NCI-H2081 (cell line): ENCODE measurements at regions not wholly inside any gene's neighbourhood (a gene's known extent, or its start where the extent isn't known, plus 50 kb on each side); places are given as distances from the start of the nearest gene placed in this dataset.

Experiments
- DNase-seq, 2 experiments: peaks; one replicate each; lab custom pipeline; 2025; lab: John Stamatoyannopoulos, UW

DNA sequence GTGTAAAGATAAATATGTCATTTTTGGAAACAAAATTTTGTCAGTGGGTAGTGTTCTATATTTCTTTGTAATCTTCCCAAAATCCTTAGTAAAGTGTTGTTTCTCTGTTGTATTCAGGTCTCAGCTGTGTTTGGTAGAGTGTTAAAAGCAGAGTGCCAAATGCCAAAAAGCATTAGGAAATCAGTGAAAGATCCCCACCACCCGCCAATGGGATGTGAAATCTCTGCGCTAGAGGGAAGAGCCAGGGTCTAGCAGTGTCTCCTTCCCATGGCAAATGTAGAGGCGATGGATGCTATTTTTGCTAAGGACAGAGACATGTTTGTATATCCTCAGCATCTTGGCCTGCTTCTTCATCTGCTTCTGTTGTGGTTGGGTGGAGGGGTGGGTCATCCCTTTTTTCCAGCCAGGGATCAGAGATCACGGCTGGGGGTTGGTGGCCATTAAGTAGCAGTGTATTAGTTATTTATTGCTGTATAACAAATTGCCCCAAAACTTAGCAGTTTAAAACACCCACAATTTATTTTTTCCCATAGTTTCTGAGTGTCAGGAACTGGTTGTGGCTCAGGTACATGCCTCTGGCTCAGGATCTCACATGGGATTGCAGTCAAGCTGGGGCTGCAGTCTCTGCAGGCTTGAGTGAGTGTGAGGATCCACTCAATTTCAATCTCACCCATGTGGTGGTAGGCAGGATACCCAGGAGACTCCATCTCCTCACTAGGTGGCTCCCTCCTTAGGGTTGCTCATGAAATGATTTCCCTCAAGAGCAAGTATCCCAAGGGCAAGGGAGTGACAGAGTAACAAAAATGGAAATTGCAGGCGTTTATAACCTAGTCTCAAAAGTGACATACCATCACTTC is 211.9 kb downstream of the MYCN start:
- DNase-seq = no peak

DNA sequence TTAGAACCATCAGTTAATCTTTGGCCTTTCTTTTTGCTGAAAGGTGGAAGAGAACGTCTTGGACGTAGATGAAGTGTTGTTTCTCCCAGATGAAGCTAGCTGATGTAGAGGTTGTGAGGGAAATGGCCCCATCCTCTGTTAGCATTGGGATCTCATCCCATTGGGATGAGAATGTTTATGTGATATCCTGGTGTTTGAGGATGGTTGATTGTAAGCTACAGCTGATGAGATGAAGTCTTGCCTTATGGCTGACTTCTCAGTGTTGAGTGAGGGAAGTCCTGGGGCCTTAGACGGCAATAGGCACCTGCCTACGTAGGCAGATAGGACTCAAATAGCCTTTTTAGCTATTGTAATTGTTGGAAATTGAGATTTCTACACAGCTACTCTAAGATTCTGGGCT is 211.3 kb downstream of the MYCN start:
- no peak for DNase-seq

DNA sequence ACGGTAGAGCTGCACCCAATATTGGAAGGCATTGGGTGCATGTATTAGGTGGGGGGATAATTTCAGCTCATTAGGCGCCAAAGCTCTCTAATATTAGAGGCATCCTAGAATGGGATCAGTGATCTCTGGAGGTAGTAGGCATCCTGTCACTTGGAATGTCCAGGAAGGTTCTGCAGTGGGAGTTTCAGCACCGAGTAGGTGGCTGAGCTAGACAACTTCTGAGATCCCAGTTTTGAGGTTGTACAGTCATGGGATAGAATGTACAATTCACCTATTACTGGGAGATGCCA is 210.9 kb downstream of the MYCN start:
- DNase-seq = no peak

DNA sequence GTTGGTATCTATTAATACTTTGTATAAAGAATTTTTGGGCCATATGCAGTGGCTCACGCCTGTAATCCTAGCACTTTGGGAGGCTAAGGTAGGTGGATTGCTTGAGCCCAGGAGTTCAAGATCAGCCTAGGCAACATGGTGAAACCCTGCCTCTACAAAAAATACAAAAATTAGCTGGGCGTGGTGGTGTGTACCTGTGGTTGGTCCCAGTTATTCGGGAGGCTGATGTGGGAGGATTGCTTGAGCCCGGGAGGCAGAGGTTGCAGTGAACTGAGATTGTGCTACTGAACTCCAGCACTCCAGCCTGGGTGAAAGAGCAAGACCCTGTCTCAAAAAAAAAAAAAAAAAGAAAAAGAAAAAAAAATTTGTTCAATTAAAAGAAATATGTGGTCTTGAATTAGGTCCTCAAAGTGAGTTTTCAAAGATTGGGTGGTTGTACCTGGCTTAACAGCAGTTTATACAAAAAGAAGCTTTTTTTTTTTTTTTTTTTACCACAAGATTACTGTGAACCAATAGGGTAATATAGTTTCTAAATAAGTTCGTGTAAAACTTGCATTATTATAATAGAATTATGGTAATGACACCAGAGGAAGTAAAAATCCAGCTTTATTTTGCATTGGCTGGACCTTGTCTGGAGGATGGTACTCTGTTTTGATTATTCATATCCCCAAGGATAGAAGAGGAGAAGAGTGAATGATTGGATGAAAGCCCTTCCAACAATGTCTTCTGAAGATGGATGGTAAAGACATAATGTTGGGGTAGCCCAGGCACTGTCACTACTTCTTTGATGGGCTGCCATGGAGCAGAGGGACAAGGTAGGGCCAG is 210.3 kb downstream of the MYCN start:
- DNase-seq = no peak

DNA sequence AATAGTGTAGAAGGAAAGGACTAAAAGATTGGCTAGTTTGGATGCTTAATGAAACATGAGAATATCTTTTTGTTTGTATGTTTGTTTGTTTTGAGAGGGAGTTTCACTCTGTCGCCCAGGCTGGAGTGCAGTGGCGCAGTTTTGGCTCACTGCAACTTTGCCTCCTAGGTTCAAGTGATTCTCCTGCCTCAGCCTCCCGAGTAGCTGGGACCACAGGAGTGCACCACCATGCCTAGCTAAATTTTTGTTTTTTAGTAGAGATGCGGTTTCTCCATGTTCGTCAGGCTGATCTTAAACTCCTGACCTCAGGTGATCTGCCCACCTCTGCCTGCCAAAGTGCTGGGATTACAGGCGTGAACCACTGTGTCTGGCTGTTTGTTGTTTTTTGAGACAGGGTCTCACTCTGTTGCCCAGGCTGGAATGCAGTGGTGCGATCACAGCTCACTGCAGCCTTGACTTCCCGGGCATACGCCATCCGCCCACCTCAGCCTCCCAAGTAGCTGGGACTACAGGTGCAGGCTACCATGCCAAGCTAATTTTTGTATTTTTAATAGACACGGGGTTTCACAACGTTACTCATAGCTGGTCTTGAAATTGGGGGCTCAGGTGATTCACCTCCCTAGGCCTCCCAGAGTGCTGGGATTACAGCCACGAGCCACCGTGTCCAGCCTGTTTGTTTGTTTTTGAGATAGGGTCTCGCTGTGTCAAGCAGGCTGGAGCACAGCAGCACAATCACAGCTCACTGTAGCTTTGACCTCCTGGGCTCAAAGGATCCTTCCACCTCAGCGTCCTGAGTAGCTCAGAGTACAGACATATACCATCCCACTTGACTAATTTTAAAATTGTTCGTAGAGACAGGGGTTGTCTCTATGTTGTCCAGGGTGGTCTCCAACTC is 209.2 kb downstream of the MYCN start:
- DNase-seq = no peak

DNA sequence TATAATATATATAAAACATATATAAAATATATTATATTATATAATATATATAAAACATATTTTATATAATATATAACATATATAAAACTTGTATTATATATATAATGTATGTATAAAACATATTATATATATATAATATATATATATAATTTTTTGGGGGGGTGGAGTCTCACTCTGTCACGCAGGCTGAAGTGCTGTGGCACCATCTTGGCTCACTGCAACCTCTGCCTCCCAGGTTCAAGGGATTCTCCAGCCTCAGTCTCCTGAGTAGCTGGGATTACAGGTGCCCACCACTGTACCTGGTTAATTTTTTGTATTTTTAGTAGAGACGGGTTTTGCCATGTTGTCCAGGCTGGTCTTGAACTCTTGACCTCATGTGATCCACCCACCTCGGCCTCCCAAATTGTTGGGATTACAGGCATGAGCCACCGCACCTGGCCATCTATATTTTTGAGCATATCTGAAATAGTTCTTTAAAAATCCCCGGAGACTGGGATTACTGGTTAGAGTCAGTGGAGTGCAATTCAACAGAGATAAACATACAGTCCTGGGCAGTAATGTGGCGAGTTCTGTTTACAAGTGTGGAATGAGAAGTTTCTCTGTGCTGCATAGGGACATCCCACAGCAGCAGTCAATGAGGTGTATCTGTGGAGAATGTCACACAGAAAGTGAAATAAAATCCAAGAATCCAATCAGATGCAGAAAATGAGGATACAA is 208.4 kb downstream of the MYCN start:
- DNase-seq = no peak

DNA sequence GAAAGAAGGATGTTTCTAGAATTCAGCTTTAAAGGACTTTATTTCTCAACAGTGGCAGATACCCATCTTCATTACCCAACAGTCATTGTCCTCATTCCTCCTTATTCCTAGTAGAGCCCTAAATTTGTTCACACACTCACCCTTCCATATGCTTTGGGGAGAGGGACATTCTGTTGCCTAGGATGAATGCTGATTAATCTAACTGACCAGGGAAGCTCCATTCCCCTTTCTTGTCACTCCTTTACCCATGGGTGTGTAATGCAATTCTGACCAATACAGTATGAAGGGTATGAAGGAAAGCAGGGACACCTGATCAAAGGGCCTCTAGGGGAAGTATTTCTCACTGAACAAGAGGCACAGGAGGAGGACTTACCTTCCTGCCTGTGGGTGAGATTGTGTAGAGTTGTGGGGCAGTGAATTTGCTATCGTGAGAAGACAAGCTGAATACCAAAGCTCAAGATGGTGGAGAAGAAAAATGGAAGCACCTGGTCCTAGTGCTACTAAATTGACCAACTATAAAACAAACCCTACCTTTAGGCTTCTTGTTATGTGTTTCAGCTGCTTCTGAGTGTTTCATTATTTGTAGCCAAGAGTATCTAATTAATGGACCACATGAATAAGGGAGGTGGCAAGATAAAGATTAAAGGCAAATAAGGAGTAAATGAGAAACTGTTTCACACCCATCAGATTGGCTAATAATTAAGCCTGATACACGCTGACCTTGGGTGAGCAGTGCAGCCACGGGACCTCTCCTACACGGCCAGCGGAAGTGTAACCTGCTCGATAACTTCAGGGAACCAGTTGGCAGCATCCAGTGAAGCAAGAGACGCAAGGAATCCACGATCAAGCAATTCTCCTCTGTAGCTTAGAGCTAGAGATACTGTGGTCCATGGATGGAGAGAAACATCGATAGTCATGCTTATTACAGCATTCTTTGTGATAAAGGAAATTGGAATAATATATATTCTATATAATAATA is 202.3 kb downstream of the MYCN start:
- DNase-seq = no peak

DNA sequence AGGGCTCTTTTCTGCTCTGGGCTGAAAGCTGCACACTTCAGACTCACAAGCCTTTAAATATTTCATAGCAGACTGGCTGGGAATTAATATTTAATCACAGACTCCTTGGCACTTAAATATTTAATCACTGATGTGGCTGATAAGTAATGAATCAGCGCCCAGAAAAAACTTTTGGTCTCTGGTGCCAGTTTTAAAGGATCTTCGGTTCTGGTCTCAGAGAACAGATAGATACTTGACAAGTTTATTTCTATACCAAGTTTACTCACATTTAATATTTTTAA is 201.2 kb downstream of the MYCN start:
- no peak for DNase-seq

DNA sequence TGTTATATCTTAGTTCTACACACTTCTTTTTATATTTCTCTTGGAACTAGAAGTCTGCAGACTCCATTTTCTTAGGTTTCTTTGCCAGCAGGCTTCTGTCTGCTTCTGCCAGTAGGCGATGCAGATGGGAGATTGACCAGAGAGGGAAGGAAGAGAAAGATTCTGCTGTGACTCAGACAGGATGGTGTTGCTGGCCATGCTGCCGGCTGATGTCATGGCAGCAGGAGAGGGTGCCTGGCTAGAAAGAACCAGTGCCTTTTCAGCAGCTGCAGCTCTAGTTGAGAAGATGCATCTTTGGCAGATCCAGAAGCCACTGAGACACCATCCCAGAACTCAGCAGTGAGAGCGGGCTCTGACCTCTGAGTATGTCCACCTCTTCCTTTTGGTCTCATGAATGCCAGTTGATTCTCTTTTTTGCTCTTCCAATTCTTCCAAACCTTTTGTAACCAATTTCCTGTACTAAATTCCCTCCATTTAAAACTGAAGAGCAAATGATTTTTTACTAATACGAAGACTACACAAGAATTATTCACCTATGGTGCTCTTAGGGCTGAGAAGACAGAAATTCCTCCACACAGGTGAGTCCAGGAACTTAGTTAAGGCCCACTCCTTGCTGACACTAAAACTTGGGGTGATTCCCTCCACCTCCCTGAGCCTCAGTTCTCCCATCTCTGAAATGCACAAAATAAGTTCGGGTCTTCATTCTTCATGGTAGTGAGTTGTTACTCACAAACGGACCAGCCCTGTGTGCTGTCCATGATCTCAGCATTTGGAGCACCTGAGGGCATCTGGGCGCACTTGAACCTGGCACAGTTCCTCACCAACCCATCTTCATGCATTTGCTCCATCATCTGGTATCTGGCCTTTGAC is 200.7 kb downstream of the MYCN start:
- no peak for DNase-seq

DNA sequence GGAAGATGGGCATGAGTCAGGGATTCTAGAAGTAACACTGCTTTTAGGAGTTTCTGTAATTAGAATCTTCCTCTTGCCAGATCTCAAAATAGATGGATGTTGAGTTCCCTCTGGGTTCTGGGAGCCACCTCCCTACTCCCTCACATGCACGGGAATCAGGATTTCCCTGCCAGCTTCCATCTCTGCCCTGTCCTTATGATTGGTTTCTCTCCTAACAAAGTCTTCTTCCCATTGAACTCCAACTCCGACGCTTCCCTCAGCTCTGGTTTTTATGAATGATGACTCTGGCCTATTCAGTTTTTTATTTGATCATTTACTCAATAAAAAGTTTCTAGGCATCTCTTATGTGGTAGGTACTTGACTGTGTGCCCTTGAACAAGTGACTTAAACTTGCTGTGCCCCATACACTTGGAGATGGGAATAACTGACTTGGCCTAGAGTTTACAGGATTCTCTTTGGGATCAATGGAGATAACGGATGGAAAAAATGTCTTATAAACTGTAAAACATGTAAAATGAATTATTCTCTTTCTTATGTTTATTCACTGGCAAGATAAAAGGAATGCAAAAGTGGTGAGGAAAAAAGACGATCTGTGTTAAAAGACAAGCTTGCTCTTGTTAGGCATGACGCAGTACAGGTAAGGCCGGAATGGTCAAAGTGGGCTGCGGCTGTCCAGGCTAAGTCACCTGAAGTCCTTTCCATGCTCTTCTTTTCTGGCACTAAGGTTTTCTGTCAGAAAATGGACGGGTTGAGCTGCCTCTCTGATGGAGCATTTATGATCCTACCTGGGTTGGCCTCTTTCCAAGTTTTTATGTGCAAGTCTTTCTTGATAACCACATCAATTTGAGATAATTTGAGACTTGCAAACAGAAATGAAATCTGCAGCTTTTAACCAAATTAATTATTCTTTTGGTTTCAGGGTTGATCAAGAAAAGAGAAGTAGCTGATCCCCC is 199.6 kb downstream of the MYCN start:
- DNase-seq = no peak

DNA sequence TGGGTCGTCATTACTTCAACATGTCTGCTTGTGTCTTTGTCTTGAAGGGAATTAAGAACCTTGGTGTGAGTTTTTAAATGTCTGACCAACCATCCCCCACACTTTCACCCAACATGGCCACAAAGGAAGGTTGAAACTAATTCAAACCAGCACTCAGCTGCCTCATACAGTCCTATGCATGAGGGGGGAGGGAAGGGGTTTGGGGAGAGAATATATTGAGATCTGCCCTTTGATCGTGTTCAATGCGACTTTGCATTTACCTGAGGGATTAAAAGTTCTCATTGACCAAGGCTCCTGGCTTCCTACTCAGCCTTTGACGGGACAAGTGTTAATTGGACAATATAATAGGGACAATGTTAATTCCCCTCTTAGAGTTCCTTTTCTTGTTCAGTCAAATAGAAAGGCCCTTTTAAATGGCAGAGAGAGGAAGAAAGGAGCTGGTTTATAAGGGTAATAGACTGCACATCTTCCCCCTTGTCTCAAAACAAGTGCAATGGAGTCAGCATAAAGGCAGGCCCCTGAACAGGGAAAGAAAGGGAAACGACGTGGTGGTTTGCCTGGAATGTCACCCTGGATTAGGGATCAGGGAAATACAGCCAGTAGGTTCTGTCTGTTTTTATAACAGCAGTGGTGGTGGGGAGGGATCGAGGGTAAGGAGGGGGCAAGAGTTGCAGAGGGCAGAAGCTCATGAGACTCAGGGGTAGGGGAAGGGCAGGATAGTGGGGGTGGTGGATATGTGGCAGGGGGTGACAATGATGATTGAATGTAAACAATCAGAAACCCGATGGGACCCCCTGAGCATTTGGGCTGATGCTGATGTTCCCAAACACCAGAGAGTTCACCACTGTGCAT is 198.7 kb downstream of the MYCN start:
- DNase-seq = no peak

DNA sequence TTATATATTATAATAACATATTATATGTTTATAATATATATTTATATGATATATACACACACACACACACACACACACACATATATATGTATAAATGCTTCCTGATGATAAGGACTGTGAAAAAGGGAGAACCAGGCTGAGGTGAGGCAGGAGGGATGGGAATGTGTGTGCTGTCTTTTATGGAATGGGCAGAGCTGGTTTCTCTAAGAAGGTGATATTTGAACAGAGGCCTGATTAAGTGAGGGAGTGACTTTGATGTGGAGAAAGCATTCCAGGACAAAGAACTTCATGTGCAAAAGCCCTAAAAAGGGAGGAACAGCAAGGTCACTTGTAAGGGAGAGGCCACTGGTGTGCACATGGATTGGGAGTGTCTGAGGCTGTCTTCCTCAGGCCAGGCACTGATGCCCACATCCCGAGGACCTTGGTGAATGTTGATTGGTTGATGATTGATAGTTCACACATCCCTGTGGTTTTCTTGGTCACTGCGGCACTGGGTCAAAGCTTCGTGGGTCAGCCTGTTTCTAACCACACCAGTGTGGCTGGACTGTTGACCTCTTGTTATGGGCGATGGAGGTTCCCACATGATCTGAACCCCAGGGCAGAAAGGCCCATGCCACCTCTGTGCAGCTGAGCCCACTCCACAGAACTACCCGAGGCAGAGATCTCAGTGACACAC is 196.9 kb downstream of the MYCN start:
- DNase-seq = no peak

DNA sequence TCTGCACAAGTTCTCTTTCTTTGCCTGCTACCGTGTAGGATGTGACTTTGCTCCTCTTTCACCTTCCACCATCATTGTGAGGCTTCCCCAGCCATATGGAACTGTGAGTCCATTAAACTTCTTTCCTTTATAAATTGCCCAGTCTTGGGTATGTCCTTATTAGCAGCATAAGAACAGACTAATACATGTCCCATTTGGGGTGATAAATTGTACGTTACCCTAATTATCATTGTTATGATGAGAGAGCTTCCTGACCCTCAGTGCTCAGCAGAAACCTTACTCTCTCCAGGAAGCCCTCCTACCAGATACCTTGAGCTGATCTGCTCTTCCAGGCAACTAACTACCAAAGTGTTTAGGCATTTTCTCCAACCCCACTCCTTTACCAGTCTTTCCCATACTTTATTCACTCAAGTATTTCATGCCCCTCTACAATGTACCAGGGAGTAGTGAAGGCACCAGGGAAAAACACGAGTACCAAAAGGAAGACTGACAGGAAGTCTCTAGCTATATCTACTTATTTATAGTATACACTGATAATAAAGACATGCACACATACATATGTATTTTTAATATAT is 196.2 kb downstream of the MYCN start:
- DNase-seq = no peak

DNA sequence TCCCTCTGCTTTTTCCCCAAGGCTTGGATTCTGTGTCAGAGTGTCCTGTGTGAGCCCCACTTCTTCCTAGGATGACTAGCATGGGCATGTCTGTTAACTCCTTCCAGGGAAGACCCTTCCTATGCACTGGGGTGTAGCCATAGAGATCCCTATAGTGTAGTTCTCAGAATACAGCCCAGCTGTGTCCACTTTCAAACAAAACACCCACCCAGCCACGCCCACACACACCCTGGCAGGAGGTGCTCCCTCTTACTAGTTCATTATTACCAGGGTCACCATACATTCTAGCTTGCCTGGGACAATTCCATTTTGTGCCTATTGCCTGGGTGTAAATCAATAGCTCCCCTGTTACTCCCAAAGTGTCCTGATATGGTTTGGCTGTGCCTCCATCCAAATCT is 195.6 kb downstream of the MYCN start:
- DNase-seq = no peak

DNA sequence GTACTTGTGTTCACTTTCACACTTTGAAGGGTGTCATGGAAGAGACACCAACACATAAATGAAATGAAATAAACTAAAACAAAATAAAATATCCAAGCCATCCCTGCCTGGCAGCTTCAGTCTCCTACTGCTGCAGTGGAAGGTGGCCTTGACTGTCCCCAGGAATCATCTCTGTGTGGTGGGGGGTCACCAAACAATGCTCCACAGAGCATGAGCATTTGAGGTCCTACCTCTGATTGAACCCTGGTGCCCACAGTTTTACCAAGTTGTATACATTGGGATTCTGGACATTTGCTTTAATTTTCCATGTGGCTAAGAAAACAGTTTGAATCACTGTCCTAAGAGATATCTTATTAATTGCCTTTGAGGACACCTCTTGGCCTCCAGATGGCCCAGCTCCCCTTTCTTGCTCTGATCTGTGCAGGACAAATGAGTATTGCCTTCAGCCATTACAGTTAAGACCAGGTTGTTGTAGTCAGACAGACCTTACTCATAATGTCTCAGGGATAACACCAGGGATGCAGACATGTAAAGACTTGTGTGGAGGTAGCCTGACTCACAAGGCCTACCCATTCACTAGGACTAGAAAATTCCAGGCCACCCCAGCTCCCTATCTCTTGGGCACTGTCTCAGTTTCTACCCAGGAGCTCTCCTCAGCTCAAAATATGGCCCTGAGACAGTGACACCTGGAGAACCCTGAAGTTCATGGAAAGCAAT is 195.0 kb downstream of the MYCN start:
- no peak for DNase-seq
